Natural killer cell (primary cell): ENCODE measurements at regions not wholly inside any gene's neighbourhood (a gene's known extent, or its start where the extent isn't known, plus 50 kb on each side); places are given as distances from the start of the nearest gene placed in this dataset.

ENCODE experiments used
- ATAC-seq, 3 donors: fragments of 150-1000 bp in 2 of 3; fragments of 200-7000 bp in 1 of 3; cut with Tn5 transposase; 1 replicate in 1 of 3; 2 replicates in 2 of 3; pipeline ENCODE4 v1.10.0; 2021; ENCODE audit warnings: mild to moderate bottlenecking in 2 of 3, moderate library complexity in 2 of 3
- DNase-seq, 2 donors: peaks; one replicate each; pipeline versions ENCODE4 v3.0.0 to v3.0.0-alpha.2; 2013 to 2021; ENCODE audit warnings: mixed read lengths in 1 of 2
- H3K27ac ChIP-seq: one replicate; pipeline ENCODE4 v1.5.1; 2013; ENCODE audit warnings: mild to moderate bottlenecking, low read length
- H3K27me3 ChIP-seq: one replicate; pipeline ENCODE4 v1.6.1; 2013; ENCODE audit warnings: low read length; ENCODE audit not compliant: control insufficient read depth, insufficient read depth
- H3K36me3 ChIP-seq: one replicate; pipeline ENCODE4 v1.6.1; 2013; ENCODE audit warnings: low read length; ENCODE audit not compliant: control insufficient read depth, insufficient read depth
- H3K4me1 ChIP-seq: one replicate; pipeline ENCODE4 v1.6.1; 2013; ENCODE audit warnings: low read length; ENCODE audit not compliant: control insufficient read depth, insufficient read depth
- H3K4me3 ChIP-seq: one replicate; pipeline ENCODE4 v1.5.1; 2013; ENCODE audit warnings: low read length
- H3K9me3 ChIP-seq: one replicate; pipeline ENCODE4 v1.6.1; 2013; ENCODE audit warnings: low read length; ENCODE audit not compliant: control insufficient read depth, insufficient read depth
- H3K27ac Mint-ChIP-seq, 2 donors: one replicate each; pipeline ENCODE4 v1.8.0; 2022; ENCODE audit warnings: mild to moderate bottlenecking in 2 of 2, mixed read lengths in 2 of 2, moderate library complexity in 1 of 2
- H3K27me3 Mint-ChIP-seq, 2 donors: one replicate each; pipeline ENCODE4 v1.8.0; 2022; ENCODE audit warnings: low read depth in 2 of 2, mixed read lengths in 2 of 2
- H3K36me3 Mint-ChIP-seq: one replicate; pipeline ENCODE4 v1.8.0; 2022; ENCODE audit warnings: mixed read lengths
- H3K4me1 Mint-ChIP-seq, 2 donors: one replicate each; pipeline ENCODE4 v1.8.0; 2022; ENCODE audit warnings: mixed read lengths in 2 of 2
- H3K4me3 Mint-ChIP-seq: one replicate; pipeline ENCODE4 v1.8.0; 2022; ENCODE audit warnings: mild to moderate bottlenecking, moderate library complexity, mixed read lengths
- H3K9me3 Mint-ChIP-seq, 2 donors: one replicate each; pipeline ENCODE4 v1.8.0; 2022; ENCODE audit warnings: mixed read lengths in 2 of 2
- CTCF ChIP-seq: fragments of 200-600 bp; IDR thresholded peaks from one replicate; pipeline ENCODE4 v1.8.0; 2022; ENCODE audit warnings: antibody characterized with exemption
- WGBS: methylation state at CpG from one replicate; pipeline ENCODE4 v1.1.7; 2013; ENCODE audit warnings: missing lambda C conversion rate; ENCODE audit not compliant: insufficient coverage; 5-methylcytosine and 5-hydroxymethylcytosine counted together
- intact Hi-C: fragments of 100-400 bp; cut with micrococcal nuclease; formaldehyde crosslinking; loops from one replicate; pipeline ENCODE4 v1.14.2; 2022

- Mint-ChIP-seq H3K27ac (no peak overlapping the region), H3K4me3 (no peak overlapping the region), H3K9me3 (no peaks in the 10 kb centered on the region), H3K36me3 (no peaks in the 10 kb centered on the region), H3K27me3 (peaks cover 2 to 7% of the 10 kb centered on the region in 2 donors), H3K4me1 (no peaks in the 10 kb centered on the region)
- Histone ChIP-seq H3K36me3 (no peaks in the 10 kb centered on the region), H3K27me3 (no peaks in the 10 kb centered on the region), H3K27ac (no peak overlapping the region), H3K4me1 (peaks cover 6% of the 10 kb centered on the region), H3K4me3 (no peak overlapping the region), H3K9me3 (no peaks in the 10 kb centered on the region)
- ATAC-seq (no peak), DNase-seq (no peak)
- WGBS: 84% methylated on average over 5 of the region's 6 CpGs
- TF ChIP-seq CTCF: no peak
- intact Hi-C loops: no loop called here
These were observed 59.3 kb upstream of the GPCPD1 start for GRCh38 chr20:5670036-5670536.

GRCh38 chr20:5668529-5668868, 57.7 kb upstream of the GPCPD1 start:
- Mint-ChIP-seq H3K27ac (no peak overlapping the region), H3K4me1 (no peaks in the 10 kb centered on the region), H3K4me3 (no peak overlapping the region), H3K27me3 (peaks cover 2 to 7% of the 10 kb centered on the region in 2 donors), H3K36me3 (no peaks in the 10 kb centered on the region), H3K9me3 (no peaks in the 10 kb centered on the region)
- no peak overlapping the region for H3K4me3 ChIP-seq
- H3K36me3 ChIP-seq: no peaks in the 10 kb centered on the region
- H3K27me3 ChIP-seq: no peaks in the 10 kb centered on the region
- over 99% methylated on average over 5 of the region's 5 CpGs for WGBS
- TF ChIP-seq CTCF: no peak
- H3K4me1 ChIP-seq: peaks cover 2% of the 10 kb centered on the region
- H3K27ac ChIP-seq: no peak overlapping the region
- DNase-seq (no peak), ATAC-seq (no peak)
- intact Hi-C loops: no loop called here
- no peaks in the 10 kb centered on the region for H3K9me3 ChIP-seq

GRCh38 chr20:5667705-5668528, 57.1 kb upstream of the GPCPD1 start:
- DNase-seq: no peak
- H3K4me1 Mint-ChIP-seq: no peaks in the 10 kb centered on the region

More at GRCh38 chr20:5667705-5668528, 57.1 kb upstream of the GPCPD1 start:
- peaks cover 2 to 7% of the 10 kb centered on the region in 2 donors for H3K27me3 Mint-ChIP-seq
- H3K27ac ChIP-seq: no peak overlapping the region
- no peaks in the 10 kb centered on the region for H3K27me3 ChIP-seq
- WGBS: 84% methylated on average over 4 of the region's 4 CpGs
- no peak for TF ChIP-seq CTCF
- ATAC-seq: no peak
- H3K36me3 ChIP-seq: no peaks in the 10 kb centered on the region
- no peak overlapping the region for H3K4me3 Mint-ChIP-seq
- H3K4me1 ChIP-seq: peaks cover 2% of the 10 kb centered on the region
- H3K36me3 Mint-ChIP-seq: no peaks in the 10 kb centered on the region
- H3K9me3 Mint-ChIP-seq: no peaks in the 10 kb centered on the region
- no peaks in the 10 kb centered on the region for H3K9me3 ChIP-seq
- H3K4me3 ChIP-seq: no peak overlapping the region
- H3K27ac Mint-ChIP-seq: no peak overlapping the region
- intact Hi-C loops: no loop called here
